ENCODE measurements at regions not wholly inside any gene's neighbourhood (a gene's known extent, or its start where the extent isn't known, plus 50 kb on each side); places are given as distances from the start of the nearest gene placed in this dataset.

GRCh38 chr2:125643585-125643984, 1012.4 kb upstream of the GYPC start:
- TF ChIP-seq CTCF (IDR thresholded peaks at IDR 0.05) (no peak), POLR2A (IDR thresholded peaks at IDR 0.05) (no peak)

All from lower leg skin (tissue), 3 donors.